Fibroblast of lung (primary cell): ENCODE measurements at regions not wholly inside any gene's neighbourhood (a gene's known extent, or its start where the extent isn't known, plus 50 kb on each side); places are given as distances from the start of the nearest gene placed in this dataset.

ENCODE experiments used
- DNase-seq, 2 donors: peaks; one replicate each; pipeline versions ENCODE4 v3.0.0 to v3.0.0-alpha.2; 2010; ENCODE audit warnings: low read depth in 2 of 2
- H2AFZ ChIP-seq: 2 replicates; pipeline ENCODE4 v1.5.1; 2012; ENCODE audit warnings: low read length, control low read depth, inconsistent platforms
- H3K27ac ChIP-seq: 2 replicates; pipeline ENCODE4 v1.5.1; 2011; ENCODE audit warnings: low read length, control low read depth; ENCODE audit not compliant: insufficient read depth
- H3K27me3 ChIP-seq: 2 replicates; pipeline ENCODE4 v1.5.1; 2011; ENCODE audit warnings: mild to moderate bottlenecking, low read length; ENCODE audit not compliant: control insufficient read depth, insufficient read depth
- H3K36me3 ChIP-seq: 2 replicates; pipeline ENCODE4 v1.5.1; 2011; ENCODE audit warnings: low read length; ENCODE audit not compliant: control insufficient read depth, insufficient read depth
- H3K4me1 ChIP-seq: 2 replicates; pipeline ENCODE4 v1.5.1; 2011; ENCODE audit warnings: low read length; ENCODE audit not compliant: control insufficient read depth, insufficient read depth; ENCODE audit errors: extremely low read depth
- H3K4me2 ChIP-seq: 2 replicates; pipeline ENCODE4 v1.5.1; 2011; ENCODE audit warnings: low read length, control low read depth; ENCODE audit not compliant: insufficient read depth; ENCODE audit errors: extremely low read depth
- H3K4me3 ChIP-seq, 4 experiments: fragments of 200-600 bp in 1 of 4; sonication (generic) in 1 of 4; replicated peaks in 1 of 4; 2 replicates each; pipeline ENCODE4 v1.5.1; 2011 to 2016; ENCODE audit warnings: low read length in 4 of 4, low read depth in 3 of 4, mild to moderate bottlenecking in 3 of 4, control low read depth in 2 of 4, inconsistent platforms in 1 of 4, mixed read lengths in 1 of 4; ENCODE audit not compliant: insufficient read depth in 1 of 4; ENCODE audit errors: control extremely low read depth in 1 of 4
- H3K79me2 ChIP-seq: 2 replicates; pipeline ENCODE4 v1.5.1; 2012; ENCODE audit warnings: mild to moderate bottlenecking, low read length, inconsistent platforms; ENCODE audit not compliant: control insufficient read depth, insufficient read depth
- H3K9ac ChIP-seq: 2 replicates; pipeline ENCODE4 v1.5.1; 2011; ENCODE audit warnings: mild to moderate bottlenecking, low read length, control low read depth; ENCODE audit not compliant: insufficient read depth
- H3K9me3 ChIP-seq: 2 replicates; pipeline ENCODE4 v1.5.1; 2012; ENCODE audit warnings: low read depth, low read length; ENCODE audit not compliant: control insufficient read depth, insufficient read depth
- H4K20me1 ChIP-seq: 2 replicates; pipeline ENCODE4 v1.5.1; 2011; ENCODE audit warnings: low read length; ENCODE audit not compliant: control insufficient read depth, insufficient read depth; ENCODE audit errors: extremely low read depth
- CTCF ChIP-seq, 2 donors: IDR thresholded peaks in 1 of 2; conservative IDR thresholded peaks in 1 of 2; 1 replicate in 1 of 2; 2 replicates in 1 of 2; pipeline ENCODE4 v1.5.1; 2011 to 2012; ENCODE audit warnings: low read length in 2 of 2, control low read depth in 1 of 2, inconsistent platforms in 1 of 2, low read depth in 1 of 2, mild to moderate bottlenecking in 1 of 2
- EZH2 ChIP-seq: IDR thresholded peaks from 2 replicates; pipeline ENCODE4 v1.5.1; 2012; ENCODE audit warnings: low read length, control low read depth, mild to moderate bottlenecking; ENCODE audit errors: missing control alignments

- H2AFZ ChIP-seq = no peak overlapping the region
- H3K4me1 ChIP-seq = no peaks in the 10 kb centered on the region
- no peak overlapping the region for H3K4me3 ChIP-seq
- H3K27ac ChIP-seq = no peak overlapping the region
- H3K27me3 ChIP-seq = no peaks in the 10 kb centered on the region
- no peak overlapping the region for H3K4me2 ChIP-seq
- no peaks in the 10 kb centered on the region for H3K9me3 ChIP-seq
- TF ChIP-seq CTCF (conservative IDR thresholded peaks at IDR 0.05 in 1 of 2, IDR thresholded peaks at IDR 0.05 in 1 of 2; ENCODE audit: low read depth in 1 of 2, low read length in 2 of 2) (no peak), EZH2 (no peak)
- DNase-seq = no peak
- H3K9ac ChIP-seq = no peak overlapping the region
- no peaks in the 10 kb centered on the region for H3K79me2 ChIP-seq
- H3K36me3 ChIP-seq = no peaks in the 10 kb centered on the region
- H4K20me1 ChIP-seq = no peaks in the 10 kb centered on the region
Observed at GRCh38 chr6:163826629-163827028, 412.1 kb downstream of the QKI start.

- TF ChIP-seq EZH2 (no peak), CTCF (conservative IDR thresholded peaks at IDR 0.05 in 1 of 2, IDR thresholded peaks at IDR 0.05 in 1 of 2; ENCODE audit: low read depth in 1 of 2, low read length in 2 of 2) (no peak)
- Histone ChIP-seq H3K4me2 (no peak overlapping the region), H3K36me3 (no peaks in the 10 kb centered on the region), H3K9me3 (no peaks in the 10 kb centered on the region), H4K20me1 (no peaks in the 10 kb centered on the region), H3K9ac (no peak overlapping the region), H3K4me1 (no peaks in the 10 kb centered on the region), H3K4me3 (no peak overlapping the region), H2AFZ (no peak overlapping the region), H3K27me3 (no peaks in the 10 kb centered on the region), H3K27ac (no peak overlapping the region), H3K79me2 (no peaks in the 10 kb centered on the region)
- peak; percentile 67 to 94 for DNase-seq
Observed at GRCh38 chr6:163825033-163825432, 410.5 kb downstream of the QKI start.

GRCh38 chr6:163823577-163823976 is 409.1 kb downstream of the QKI start:
- H3K27ac ChIP-seq = no peak overlapping the region
- no peaks in the 10 kb centered on the region for H3K79me2 ChIP-seq
- no peaks in the 10 kb centered on the region for H4K20me1 ChIP-seq
- no peak overlapping the region for H3K4me2 ChIP-seq
- H3K9ac ChIP-seq = no peak overlapping the region
- no peaks in the 10 kb centered on the region for H3K9me3 ChIP-seq
- H3K4me3 ChIP-seq = no peak overlapping the region
- DNase-seq = no peak
- TF ChIP-seq CTCF (conservative IDR thresholded peaks at IDR 0.05 in 1 of 2, IDR thresholded peaks at IDR 0.05 in 1 of 2; ENCODE audit: low read depth in 1 of 2, low read length in 2 of 2) (no peak), EZH2 (no peak)
- no peaks in the 10 kb centered on the region for H3K4me1 ChIP-seq
- H3K27me3 ChIP-seq = no peaks in the 10 kb centered on the region
- no peak overlapping the region for H2AFZ ChIP-seq
- no peaks in the 10 kb centered on the region for H3K36me3 ChIP-seq
